IMR-90 (cell line): ENCODE measurements at regions not wholly inside any gene's neighbourhood (a gene's known extent, or its start where the extent isn't known, plus 50 kb on each side); places are given as distances from the start of the nearest gene placed in this dataset.

Experiments used
- ATAC-seq: fragments of 200-7000 bp; cut with Tn5 transposase; 2 replicates; pipeline ENCODE4 v1.9.1; 2020; ENCODE audit warnings: low read depth, mild to moderate bottlenecking, moderate library complexity
- BruUV-seq: library from RNA; stranded (reverse); fragments of 400-500 nt; replicated peaks from 2 replicates; lab custom pipeline; 2021; lab: Mats Ljungman, UMichigan
- CTCF ChIA-PET: fragments of 300-600 bp; formaldehyde crosslinking; extraction: SDS; loops from one replicate; lab custom pipeline; 2021; ENCODE audit warnings: antibody characterized with exemption; lab: Yijun Ruan, JAX
- POLR2A ChIA-PET: fragments of 300-600 bp; sonication (Branson Sonifier 250); formaldehyde crosslinking; loops from one replicate; lab custom pipeline; 2022; ENCODE audit warnings: antibody characterized with exemption; ENCODE audit not compliant: unreplicated experiment; lab: Charles Lee
- DNase-seq: peaks from one replicate; pipeline ENCODE4 v3.0.0; 2013
- H2AFZ ChIP-seq: replicated peaks from 2 replicates; pipeline ENCODE3; 2013; ENCODE audit warnings: low read length, mild to moderate bottlenecking; ENCODE audit not compliant: poor library complexity
- H2AK5ac ChIP-seq: 2 replicates; pipeline ENCODE4 v1.6.1; 2013; ENCODE audit warnings: low read depth, low read length, inconsistent platforms
- H2AK9ac ChIP-seq: replicated peaks from 2 replicates; pipeline ENCODE3; 2013; ENCODE audit warnings: mild to moderate bottlenecking, low read depth, low read length, moderate library complexity; ENCODE audit not compliant: poor library complexity
- H2BK120ac ChIP-seq: 2 replicates; pipeline ENCODE4 v1.6.1; 2013; ENCODE audit warnings: low read depth, low read length, inconsistent platforms
- H2BK15ac ChIP-seq: 3 replicates; pipeline ENCODE4 v1.6.1; 2013; ENCODE audit warnings: low read depth, low read length, inconsistent platforms
- H2BK20ac ChIP-seq: 2 replicates; pipeline ENCODE4 v1.6.1; 2013; ENCODE audit warnings: low read depth, mild to moderate bottlenecking, inconsistent platforms, low read length, moderate library complexity
- H2BK5ac ChIP-seq: 2 replicates; pipeline ENCODE4 v1.6.1; 2013; ENCODE audit warnings: mild to moderate bottlenecking, low read depth, low read length, inconsistent platforms; ENCODE audit not compliant: poor library complexity, severe bottlenecking
- H3K14ac ChIP-seq: replicated peaks from 2 replicates; pipeline ENCODE4 v1.6.1; 2013; ENCODE audit warnings: low read depth, low read length, inconsistent platforms
- H3K18ac ChIP-seq: 2 replicates; pipeline ENCODE4 v1.6.1; 2013; ENCODE audit warnings: low read depth, low read length, control low read depth
- H3K23ac ChIP-seq: 2 replicates; pipeline ENCODE4 v1.6.1; 2013; ENCODE audit warnings: low read depth, low read length, inconsistent platforms
- H3K27ac ChIP-seq: 2 replicates; pipeline ENCODE4 v1.5.1; 2013; ENCODE audit warnings: mild to moderate bottlenecking, control low read depth, low read length; ENCODE audit not compliant: insufficient read depth
- H3K27me3 ChIP-seq: 2 replicates; pipeline ENCODE4 v1.6.1; 2013; ENCODE audit warnings: low read length; ENCODE audit not compliant: control insufficient read depth, insufficient read depth
- H3K36me3 ChIP-seq: 2 replicates; pipeline ENCODE4 v1.6.1; 2013; ENCODE audit warnings: low read length, mixed read lengths; ENCODE audit not compliant: control insufficient read depth, insufficient read depth
- H3K4ac ChIP-seq: 2 replicates; pipeline ENCODE4 v1.6.1; 2013; ENCODE audit warnings: low read depth, low read length, inconsistent platforms
- H3K4me1 ChIP-seq: 2 replicates; pipeline ENCODE4 v1.6.1; 2013; ENCODE audit warnings: low read length, mixed read lengths; ENCODE audit not compliant: control insufficient read depth, insufficient read depth
- H3K4me2 ChIP-seq: 2 replicates; pipeline ENCODE4 v1.6.1; 2013; ENCODE audit warnings: low read depth, mild to moderate bottlenecking, control low read depth, low read length, moderate library complexity
- H3K4me3 ChIP-seq: 2 replicates; pipeline ENCODE4 v1.5.1; 2013; ENCODE audit warnings: low read depth, mild to moderate bottlenecking, control low read depth, low read length, moderate library complexity; ENCODE audit not compliant: insufficient read depth
- H3K56ac ChIP-seq: 2 replicates; pipeline ENCODE4 v1.6.1; 2013; ENCODE audit warnings: low read length, inconsistent platforms; ENCODE audit not compliant: insufficient read depth; ENCODE audit errors: extremely low read depth
- H3K79me1 ChIP-seq, 2 experiments: 2 replicates each; pipeline ENCODE4 v1.6.1; 2013; ENCODE audit warnings: low read length in 2 of 2, inconsistent platforms in 1 of 2, low read depth in 1 of 2
- H3K9ac ChIP-seq: 2 replicates; pipeline ENCODE4 v1.6.1; 2013; ENCODE audit warnings: low read depth, low read length, control low read depth
- H3K9me1 ChIP-seq: 2 replicates; pipeline ENCODE4 v1.6.1; 2013; ENCODE audit warnings: low read length, inconsistent platforms; ENCODE audit not compliant: insufficient read depth
- H3K9me3 ChIP-seq: 2 replicates; pipeline ENCODE4 v1.6.1; 2013; ENCODE audit warnings: low read length; ENCODE audit not compliant: control insufficient read depth, insufficient read depth
- H4K20me1 ChIP-seq: 2 replicates; pipeline ENCODE4 v1.6.1; 2013; ENCODE audit warnings: low read length, inconsistent platforms; ENCODE audit not compliant: insufficient read depth
- H4K5ac ChIP-seq: 2 replicates; pipeline ENCODE4 v1.6.1; 2013; ENCODE audit warnings: mild to moderate bottlenecking, low read depth, low read length, control low read depth
- H4K8ac ChIP-seq, 2 experiments: 2 replicates each; pipeline ENCODE4 v1.6.1; 2013; ENCODE audit warnings: low read depth in 2 of 2, low read length in 2 of 2, control low read depth in 1 of 2, inconsistent platforms in 1 of 2
- H4K91ac ChIP-seq: 2 replicates; pipeline ENCODE4 v1.6.1; 2013; ENCODE audit warnings: low read depth, low read length, inconsistent platforms; ENCODE audit not compliant: insufficient read depth
- CHD1 ChIP-seq: IDR thresholded peaks from 2 replicates; pipeline ENCODE4 v1.6.1; 2012; ENCODE audit warnings: low read depth, low read length, improper control_type of control experiment
- FOS ChIP-seq: fragments of 150-350 bp; IDR thresholded peaks from 2 replicates; pipeline ENCODE4 v1.6.1; 2016; ENCODE audit warnings: low read depth, low read length
- MAZ ChIP-seq: IDR thresholded peaks from 2 replicates; pipeline ENCODE4 v1.6.1; 2012; ENCODE audit warnings: low read depth, mild to moderate bottlenecking, low read length, improper control_type of control experiment, moderate library complexity, borderline replicate concordance
- NFE2L2 ChIP-seq: fragments of 150-350 bp; IDR thresholded peaks from 2 replicates; pipeline ENCODE4 v1.6.1; 2016; ENCODE audit warnings: low read depth, mild to moderate bottlenecking, low read length
- SMC3 ChIP-seq: fragments of 150-350 bp; IDR thresholded peaks from 2 replicates; pipeline ENCODE4 v1.6.1; 2016; ENCODE audit warnings: low read depth, mild to moderate bottlenecking, antibody characterized with exemption, low read length, moderate library complexity
- WGBS, 2 experiments: methylation state at CpG; one replicate each; pipeline versions ENCODE4 v1.1.5 to v1.1.7; 2013; ENCODE audit warnings: missing lambda C conversion rate in 2 of 2; ENCODE audit not compliant: insufficient read length in 1 of 2; ENCODE audit errors: extremely low coverage in 2 of 2; 5-methylcytosine and 5-hydroxymethylcytosine counted together
- dilution Hi-C: fragments of 300-500 bp; cut with HindIII; formaldehyde crosslinking; loops from one replicate; pipeline ENCODE4 v1.14.3; 2018; ENCODE audit warnings: low sequenced_read_pairs; ENCODE audit not compliant: unreplicated experiment
- in situ Hi-C: fragments of 300-500 bp; cut with MboI; formaldehyde crosslinking; loops from 3 replicates; pipeline ENCODE4 v1.14.3; 2019; ENCODE audit warnings: low sequenced_read_pairs, inconsistent platforms, mixed read lengths
- intact Hi-C: fragments of 100-400 bp; cut with micrococcal nuclease; formaldehyde crosslinking; loops from 2 replicates; pipeline ENCODE4 v1.10.0; 2022

DNA sequence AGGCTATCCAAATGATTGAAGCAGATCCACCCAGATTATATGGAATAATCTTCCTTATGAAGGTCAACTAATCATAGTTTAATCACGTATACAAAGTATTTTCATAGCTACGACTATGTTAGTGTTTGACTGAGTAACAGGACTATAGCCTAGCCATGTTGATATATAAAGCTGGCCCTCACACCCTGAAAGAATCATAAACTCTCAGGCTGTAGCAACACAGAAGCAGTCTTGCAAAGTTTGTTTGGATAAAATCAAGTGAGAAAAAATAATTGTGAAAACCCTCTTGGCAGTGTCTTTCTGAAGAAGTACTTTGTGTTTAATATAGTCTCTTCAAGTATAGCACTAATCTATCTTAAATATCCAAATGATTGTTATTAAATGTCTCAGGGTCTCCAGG lies 374.5 kb upstream of the DAB2 start:
- WGBS, 2 experiments = no CpG with 5 or more reads among the region's 2 CpGs
- H2AK9ac ChIP-seq = no peak overlapping the region
- H2AFZ ChIP-seq = no peak overlapping the region
- H4K20me1 ChIP-seq = no peaks in the 10 kb centered on the region
- intact Hi-C loops (no loop called here), dilution Hi-C loops (no loop called here), in situ Hi-C loops (no loop called here)
- H2AK5ac ChIP-seq = no peak overlapping the region
- H3K9me1 ChIP-seq = no peaks in the 10 kb centered on the region
- no peak overlapping the region for H3K14ac ChIP-seq
- H2BK120ac ChIP-seq = no peak overlapping the region
- no peak overlapping the region for H4K8ac ChIP-seq
- peak overlapping the region; percentile 6; the same call in 1 of the 2 replicates for H3K4me2 ChIP-seq
- peaks cover 2% of the 10 kb centered on the region for H3K4me1 ChIP-seq
- H2BK15ac ChIP-seq = no peak overlapping the region
- no peaks in the 10 kb centered on the region for H3K27me3 ChIP-seq
- no peak overlapping the region for H3K56ac ChIP-seq
- no TSS peak for BruUV-seq
- H3K9me3 ChIP-seq = no peaks in the 10 kb centered on the region
- H3K4me3 ChIP-seq = no peak overlapping the region
- H3K18ac ChIP-seq = no peak overlapping the region; the same call in 1 of the 2 replicates
- H3K9ac ChIP-seq = no peak overlapping the region
- H3K79me1 ChIP-seq = no peaks in the 10 kb centered on the region
- H3K36me3 ChIP-seq = no peaks in the 10 kb centered on the region
- H2BK5ac ChIP-seq = no peak overlapping the region
- TF ChIP-seq NFE2L2 = no peak
- TF ChIP-seq CHD1 = no peak
- TF ChIP-seq SMC3 = no peak
- no peak for TF ChIP-seq MAZ
- TF ChIP-seq FOS = no peak
- no peak overlapping the region; the same call in 1 of the 2 replicates for H3K27ac ChIP-seq
- DNase-seq (no peak), ATAC-seq (peak; percentile 80)
- POLR2A ChIA-PET = no interaction called here
- no peak overlapping the region for H2BK20ac ChIP-seq
- no peak overlapping the region for H4K5ac ChIP-seq
- no peak overlapping the region for H3K23ac ChIP-seq
- CTCF ChIA-PET = no interaction called here
- no peak overlapping the region for H4K91ac ChIP-seq
- no peak overlapping the region for H3K4ac ChIP-seq
